ENCODE measurements at regions not wholly inside any gene's neighbourhood (a gene's known extent, or its start where the extent isn't known, plus 50 kb on each side); places are given as distances from the start of the nearest gene placed in this dataset.

DNA sequence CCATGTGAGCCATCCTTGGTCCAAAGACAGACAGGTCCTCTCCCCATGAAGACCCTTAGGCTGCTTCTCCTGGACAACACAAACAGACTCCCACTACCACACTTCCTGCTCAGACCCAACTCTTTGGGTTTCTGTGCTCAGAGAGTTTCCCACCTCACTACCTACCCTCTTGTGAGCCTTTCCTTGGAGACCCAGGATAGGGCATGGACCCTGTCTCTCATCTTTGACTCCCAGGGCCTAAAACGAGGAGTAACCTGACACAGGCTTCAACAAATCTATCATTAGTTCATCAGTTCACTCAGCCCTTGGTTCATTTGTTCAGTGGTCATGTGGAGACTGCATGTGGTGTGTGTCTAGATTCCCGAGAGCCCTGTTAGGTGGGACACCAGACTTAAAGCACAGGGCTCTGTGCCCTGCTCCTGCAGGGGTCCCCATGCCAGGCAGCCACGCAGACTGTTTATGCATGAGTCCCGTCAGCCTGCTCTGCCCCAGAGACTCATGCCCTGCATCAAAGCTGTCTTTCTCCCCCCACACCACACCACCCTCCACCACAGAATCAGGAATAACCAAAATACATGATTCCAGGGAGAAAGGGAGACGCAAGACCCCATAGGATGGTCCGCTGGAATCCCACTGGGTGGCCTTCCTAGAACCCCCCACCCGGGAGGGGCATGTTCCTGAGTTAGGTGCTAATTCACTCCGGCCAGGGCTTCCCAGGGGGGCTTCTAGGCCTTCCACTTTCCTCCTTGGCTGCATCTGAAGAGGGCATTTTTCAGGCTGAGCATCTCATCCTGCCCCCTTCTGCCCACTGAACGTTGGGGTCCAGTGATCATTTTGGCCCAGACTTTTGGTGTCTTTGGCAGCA is 100.2 kb upstream of the TEX51 start:
- TF ChIP-seq, protein P1, sequence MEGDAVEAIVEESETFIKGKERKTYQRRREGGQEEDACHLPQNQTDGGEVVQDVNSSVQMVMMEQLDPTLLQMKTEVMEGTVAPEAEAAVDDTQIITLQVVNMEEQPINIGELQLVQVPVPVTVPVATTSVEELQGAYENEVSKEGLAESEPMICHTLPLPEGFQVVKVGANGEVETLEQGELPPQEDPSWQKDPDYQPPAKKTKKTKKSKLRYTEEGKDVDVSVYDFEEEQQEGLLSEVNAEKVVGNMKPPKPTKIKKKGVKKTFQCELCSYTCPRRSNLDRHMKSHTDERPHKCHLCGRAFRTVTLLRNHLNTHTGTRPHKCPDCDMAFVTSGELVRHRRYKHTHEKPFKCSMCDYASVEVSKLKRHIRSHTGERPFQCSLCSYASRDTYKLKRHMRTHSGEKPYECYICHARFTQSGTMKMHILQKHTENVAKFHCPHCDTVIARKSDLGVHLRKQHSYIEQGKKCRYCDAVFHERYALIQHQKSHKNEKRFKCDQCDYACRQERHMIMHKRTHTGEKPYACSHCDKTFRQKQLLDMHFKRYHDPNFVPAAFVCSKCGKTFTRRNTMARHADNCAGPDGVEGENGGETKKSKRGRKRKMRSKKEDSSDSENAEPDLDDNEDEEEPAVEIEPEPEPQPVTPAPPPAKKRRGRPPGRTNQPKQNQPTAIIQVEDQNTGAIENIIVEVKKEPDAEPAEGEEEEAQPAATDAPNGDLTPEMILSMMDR (conservative IDR thresholded peaks at IDR 0.05; ENCODE audit: low read length), result no peak
- TF ChIP-seq EZH2phosphoT487 (IDR thresholded peaks at IDR 0.05; ENCODE audit: borderline replicate concordance, low read depth, low read length), result no peak

Data from OCI-LY7 (cell line).